Parathyroid adenoma (tissue), 2 donors: ENCODE measurements at regions not wholly inside any gene's neighbourhood (a gene's known extent, or its start where the extent isn't known, plus 50 kb on each side); places are given as distances from the start of the nearest gene placed in this dataset.

ENCODE experiments used
- H2AFZ ChIP-seq: fragments of 300-600 bp; sonication (generic); one replicate; pipeline ENCODE4 v1.7.0; 2017; ENCODE audit warnings: antibody characterized with exemption, mild to moderate bottlenecking
- H3K27ac ChIP-seq: fragments of 300-600 bp; sonication (generic); one replicate; pipeline ENCODE4 v1.7.0; 2017
- H3K27me3 ChIP-seq: fragments of 300-600 bp; sonication (generic); one replicate; pipeline ENCODE4 v1.7.0; 2017; ENCODE audit warnings: low read length; ENCODE audit not compliant: control insufficient read depth, insufficient read depth
- H3K36me3 ChIP-seq: fragments of 300-600 bp; sonication (generic); one replicate; pipeline ENCODE4 v1.7.0; 2017; ENCODE audit warnings: low read length; ENCODE audit not compliant: control insufficient read depth, insufficient read depth
- H3K4me1 ChIP-seq: fragments of 300-600 bp; sonication (generic); one replicate; pipeline ENCODE4 v1.7.0; 2017; ENCODE audit warnings: control low read depth
- H3K4me2 ChIP-seq: fragments of 300-600 bp; sonication (generic); one replicate; pipeline ENCODE4 v1.7.0; 2017; ENCODE audit warnings: low read length
- H3K4me3 ChIP-seq: fragments of 300-600 bp; sonication (generic); one replicate; pipeline ENCODE4 v1.7.0; 2017; ENCODE audit warnings: low read depth, low read length
- H3K79me2 ChIP-seq: fragments of 300-600 bp; sonication (generic); one replicate; pipeline ENCODE4 v1.7.0; 2017; ENCODE audit warnings: control low read depth
- H3K9ac ChIP-seq: fragments of 300-600 bp; sonication (generic); one replicate; pipeline ENCODE4 v1.7.0; 2017; ENCODE audit warnings: mild to moderate bottlenecking
- H3K9me3 ChIP-seq: fragments of 300-600 bp; sonication (generic); one replicate; pipeline ENCODE4 v1.7.0; 2017; ENCODE audit warnings: low read length; ENCODE audit not compliant: control insufficient read depth
- CTCF ChIP-seq: fragments of 300-600 bp; sonication (generic); IDR thresholded peaks from one replicate; pipeline ENCODE4 v1.7.0; 2017; ENCODE audit warnings: antibody characterized with exemption, mild to moderate bottlenecking
- donor health status: primary hyperparathyroidism.

- Histone ChIP-seq H3K36me3 (no peaks in the 10 kb centered on the region), H3K4me3 (no peak overlapping the region), H3K4me1 (peaks cover 3% of the 10 kb centered on the region), H2AFZ (no peak overlapping the region), H3K27me3 (no peaks in the 10 kb centered on the region), H3K27ac (no peak overlapping the region), H3K4me2 (no peak overlapping the region), H3K79me2 (no peaks in the 10 kb centered on the region), H3K9me3 (no peaks in the 10 kb centered on the region), H3K9ac (no peak overlapping the region)
- no peak for TF ChIP-seq CTCF
Measured at GRCh38 chr15:47363653-47364052, 353.7 kb upstream of the SEMA6D start.

- Histone ChIP-seq H3K27ac (no peak overlapping the region), H3K9me3 (no peaks in the 10 kb centered on the region), H2AFZ (no peak overlapping the region), H3K9ac (no peak overlapping the region), H3K4me3 (no peak overlapping the region), H3K4me1 (peaks cover 3% of the 10 kb centered on the region), H3K27me3 (no peaks in the 10 kb centered on the region), H3K79me2 (no peaks in the 10 kb centered on the region), H3K36me3 (no peaks in the 10 kb centered on the region), H3K4me2 (no peak overlapping the region)
- TF ChIP-seq CTCF, result no peak
Measured at GRCh38 chr15:47364230-47365141, 352.8 kb upstream of the SEMA6D start.

GRCh38 chr15:47366884-47367283, 350.4 kb upstream of the SEMA6D start:
- H2AFZ ChIP-seq, result no peak overlapping the region
- no peak overlapping the region for H3K4me2 ChIP-seq
- H3K9ac ChIP-seq, result no peak overlapping the region
- no peaks in the 10 kb centered on the region for H3K79me2 ChIP-seq
- TF ChIP-seq CTCF, result no peak
- H3K27me3 ChIP-seq, result no peaks in the 10 kb centered on the region
- no peaks in the 10 kb centered on the region for H3K9me3 ChIP-seq
- no peak overlapping the region for H3K4me3 ChIP-seq
- no peaks in the 10 kb centered on the region for H3K36me3 ChIP-seq
- H3K4me1 ChIP-seq, result peaks cover 3% of the 10 kb centered on the region
- no peak overlapping the region for H3K27ac ChIP-seq

DNA sequence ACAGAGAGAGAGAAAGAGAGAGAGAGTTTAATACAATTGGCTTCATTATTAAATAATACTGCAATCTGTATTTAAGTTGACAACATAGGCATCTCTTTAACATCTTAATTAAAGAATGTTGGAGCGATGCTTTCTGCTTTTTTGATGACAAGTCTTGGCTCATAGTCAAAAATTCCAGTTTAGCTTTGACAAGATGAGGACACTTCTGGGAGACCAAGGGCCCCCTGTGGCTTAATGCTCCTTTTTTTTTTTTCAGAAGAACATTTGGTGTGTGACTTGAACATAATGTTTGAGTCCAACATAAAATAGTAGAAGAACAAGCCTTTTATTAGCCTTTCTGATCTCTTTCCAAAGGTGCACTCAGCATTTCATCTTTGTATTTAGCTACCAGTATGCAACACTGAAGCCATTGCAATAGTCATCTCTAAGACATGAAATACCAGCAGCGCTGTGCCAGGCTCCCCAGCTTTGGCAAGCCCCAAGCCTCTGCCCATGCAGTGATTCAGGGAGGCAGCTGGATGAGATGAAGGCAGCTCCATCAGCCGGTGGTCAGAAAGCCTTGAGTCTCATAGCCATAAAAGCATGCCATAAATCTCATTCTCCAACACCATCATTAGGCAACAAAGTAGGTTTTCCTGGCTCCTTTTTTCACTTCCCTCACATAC, 349.4 kb upstream of the SEMA6D start:
- Histone ChIP-seq H3K4me1 (peaks cover 3% of the 10 kb centered on the region), H3K36me3 (no peaks in the 10 kb centered on the region), H3K4me3 (no peak overlapping the region), H3K79me2 (no peaks in the 10 kb centered on the region), H3K27me3 (no peaks in the 10 kb centered on the region), H3K4me2 (no peak overlapping the region), H3K27ac (no peak overlapping the region), H2AFZ (no peak overlapping the region), H3K9ac (no peak overlapping the region), H3K9me3 (no peaks in the 10 kb centered on the region)
- TF ChIP-seq CTCF, result no peak
